Transverse colon (tissue), 3 donors: ENCODE measurements at regions not wholly inside any gene's neighbourhood (a gene's known extent, or its start where the extent isn't known, plus 50 kb on each side); places are given as distances from the start of the nearest gene placed in this dataset.

Experiments used
- EP300 ChIP-seq: sonication (generic); formaldehyde crosslinking; IDR thresholded peaks from one replicate; pipeline ENCODE4 v1.6.1; 2017; ENCODE audit warnings: antibody characterized with exemption, low read depth
- POLR2A ChIP-seq: fragments of 450-650 bp; IDR thresholded peaks from one replicate; pipeline ENCODE4 v1.6.1; 2016; ENCODE audit warnings: antibody characterized with exemption, mild to moderate bottlenecking, moderate library complexity
- TF ChIP-seq, protein P1 (sequence below), 5 experiments: fragments of 200-600 bp in 3 of 5; fragments of 450-650 bp in 2 of 5; sonication (generic) in 3 of 5; IDR thresholded peaks; 1 replicate in 2 of 5; 2 replicates in 3 of 5; pipeline ENCODE4 v1.5.1; 2016 to 2017; ENCODE audit warnings: antibody characterized with exemption in 5 of 5, inconsistent platforms in 3 of 5, mild to moderate bottlenecking in 2 of 5, moderate library complexity in 1 of 5

DNA sequence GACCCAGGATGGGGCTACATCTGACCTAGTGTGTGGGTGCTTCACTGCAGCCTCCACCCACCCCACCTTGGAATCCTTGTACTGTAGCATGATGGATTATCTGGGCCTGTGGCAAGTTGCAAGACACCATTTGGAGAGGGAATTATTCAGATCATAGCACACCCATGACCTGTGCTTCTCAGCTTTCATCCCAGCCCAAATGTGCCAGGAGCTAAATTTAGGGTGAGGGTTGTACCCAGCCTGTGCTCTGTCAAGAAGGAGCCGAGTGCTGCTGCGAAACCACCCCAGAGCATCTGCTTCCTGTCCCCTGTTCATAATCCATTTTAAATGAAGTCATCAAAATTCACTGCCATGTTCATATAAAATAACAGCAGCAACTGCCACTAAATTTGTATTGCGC, 394.5 kb downstream of the SHANK2 start:
- TF ChIP-seq, protein P1, sequence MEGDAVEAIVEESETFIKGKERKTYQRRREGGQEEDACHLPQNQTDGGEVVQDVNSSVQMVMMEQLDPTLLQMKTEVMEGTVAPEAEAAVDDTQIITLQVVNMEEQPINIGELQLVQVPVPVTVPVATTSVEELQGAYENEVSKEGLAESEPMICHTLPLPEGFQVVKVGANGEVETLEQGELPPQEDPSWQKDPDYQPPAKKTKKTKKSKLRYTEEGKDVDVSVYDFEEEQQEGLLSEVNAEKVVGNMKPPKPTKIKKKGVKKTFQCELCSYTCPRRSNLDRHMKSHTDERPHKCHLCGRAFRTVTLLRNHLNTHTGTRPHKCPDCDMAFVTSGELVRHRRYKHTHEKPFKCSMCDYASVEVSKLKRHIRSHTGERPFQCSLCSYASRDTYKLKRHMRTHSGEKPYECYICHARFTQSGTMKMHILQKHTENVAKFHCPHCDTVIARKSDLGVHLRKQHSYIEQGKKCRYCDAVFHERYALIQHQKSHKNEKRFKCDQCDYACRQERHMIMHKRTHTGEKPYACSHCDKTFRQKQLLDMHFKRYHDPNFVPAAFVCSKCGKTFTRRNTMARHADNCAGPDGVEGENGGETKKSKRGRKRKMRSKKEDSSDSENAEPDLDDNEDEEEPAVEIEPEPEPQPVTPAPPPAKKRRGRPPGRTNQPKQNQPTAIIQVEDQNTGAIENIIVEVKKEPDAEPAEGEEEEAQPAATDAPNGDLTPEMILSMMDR (IDR thresholded peaks at IDR 0.05) = no peak
- TF ChIP-seq EP300 (no peak), POLR2A (no peak)
